ENCODE measurements at regions not wholly inside any gene's neighbourhood (a gene's known extent, or its start where the extent isn't known, plus 50 kb on each side); places are given as distances from the start of the nearest gene placed in this dataset.

- H3K36me3 ChIP-seq: no peaks in the 10 kb centered on the region
- H3K9ac ChIP-seq: no peak overlapping the region
- no peak overlapping the region for H3K4me3 Mint-ChIP-seq
- H3K27me3 Mint-ChIP-seq (ENCODE audit: insufficient read depth, low read depth): peaks cover 13% of the 10 kb centered on the region
- H3K9me3 Mint-ChIP-seq: peaks cover 5% of the 10 kb centered on the region
- DNase-seq (ENCODE audit: low spot score): no peak
- H3K4me2 ChIP-seq: no peak overlapping the region
- H3F3A ChIP-seq (ENCODE audit: low read depth): no peaks in the 10 kb centered on the region
- peaks cover 3% of the 10 kb centered on the region for H3K4me1 ChIP-seq
- no peak overlapping the region for H3K27ac Mint-ChIP-seq
- TF ChIP-seq EZH2 (IDR thresholded peaks at IDR 0.05) (no peak), EZH2phosphoT487 (IDR thresholded peaks at IDR 0.05) (no peak), CTCF (IDR thresholded peaks at IDR 0.05) (no peak)
- no peak overlapping the region for H2AFZ ChIP-seq (replicated peaks)
- H3K4me1 Mint-ChIP-seq: peaks cover 14% of the 10 kb centered on the region
- H3K27me3 ChIP-seq: no peaks in the 10 kb centered on the region
- no peaks in the 10 kb centered on the region for H3K36me3 Mint-ChIP-seq
- no peak overlapping the region for H3K27ac ChIP-seq
- no peak overlapping the region for H3K4me3 ChIP-seq
- H3K9me3 ChIP-seq (ENCODE audit: low read depth): no peaks in the 10 kb centered on the region
- no peaks in the 10 kb centered on the region for H3K79me2 ChIP-seq (ENCODE audit: low read depth)
- peaks cover 12% of the 10 kb centered on the region for H4K20me1 ChIP-seq (ENCODE audit: low read depth)
These were observed 136.7 kb downstream of the AACS start for GRCh38 chr12:125201940-125202339.

GRCh38 chr12:125202421-125202820, 137.2 kb downstream of the AACS start:
- Histone ChIP-seq H3K27me3 (no peaks in the 10 kb centered on the region), H3K9me3 (ENCODE audit: low read depth) (no peaks in the 10 kb centered on the region), H3K79me2 (ENCODE audit: low read depth) (no peaks in the 10 kb centered on the region), H3K4me3 (no peak overlapping the region), H4K20me1 (ENCODE audit: low read depth) (peaks cover 11% of the 10 kb centered on the region), H3K4me1 (peaks cover 3% of the 10 kb centered on the region), H3F3A (ENCODE audit: low read depth) (no peaks in the 10 kb centered on the region), H3K27ac (no peak overlapping the region), H3K9ac (no peak overlapping the region), H3K4me2 (no peak overlapping the region), H2AFZ (replicated peaks) (no peak overlapping the region), H3K36me3 (no peaks in the 10 kb centered on the region)
- peaks cover 5% of the 10 kb centered on the region for H3K9me3 Mint-ChIP-seq
- no peak for DNase-seq (ENCODE audit: low spot score)
- no peak overlapping the region for H3K27ac Mint-ChIP-seq
- peaks cover 14% of the 10 kb centered on the region for H3K4me1 Mint-ChIP-seq
- TF ChIP-seq EZH2 (IDR thresholded peaks at IDR 0.05) (no peak), EZH2phosphoT487 (IDR thresholded peaks at IDR 0.05) (no peak), CTCF (IDR thresholded peaks at IDR 0.05) (no peak)
- H3K36me3 Mint-ChIP-seq: no peaks in the 10 kb centered on the region
- H3K4me3 Mint-ChIP-seq: no peak overlapping the region
- peaks cover 13% of the 10 kb centered on the region for H3K27me3 Mint-ChIP-seq (ENCODE audit: insufficient read depth, low read depth)

- no peaks in the 10 kb centered on the region for H3K36me3 ChIP-seq
- H3K27ac Mint-ChIP-seq: no peak overlapping the region
- H3K4me2 ChIP-seq: no peak overlapping the region
- H4K20me1 ChIP-seq (ENCODE audit: low read depth): peaks cover 3% of the 10 kb centered on the region
- TF ChIP-seq CTCF (IDR thresholded peaks at IDR 0.05) (peak; percentile 46), EZH2 (IDR thresholded peaks at IDR 0.05) (no peak), EZH2phosphoT487 (IDR thresholded peaks at IDR 0.05) (no peak)
- H2AFZ ChIP-seq (replicated peaks): no peak overlapping the region
- no peaks in the 10 kb centered on the region for H3K9me3 ChIP-seq (ENCODE audit: low read depth)
- peaks cover 16% of the 10 kb centered on the region for H3K4me1 Mint-ChIP-seq
- no peaks in the 10 kb centered on the region for H3K27me3 ChIP-seq
- DNase-seq (ENCODE audit: low spot score): no peak
- H3K4me3 Mint-ChIP-seq: no peak overlapping the region
- no peak overlapping the region for H3K4me3 ChIP-seq
- H3F3A ChIP-seq (ENCODE audit: low read depth): no peaks in the 10 kb centered on the region
- peaks cover 17% of the 10 kb centered on the region for H3K27me3 Mint-ChIP-seq (ENCODE audit: insufficient read depth, low read depth)
- peaks cover 3% of the 10 kb centered on the region for H3K4me1 ChIP-seq
- no peak overlapping the region for H3K27ac ChIP-seq
- H3K36me3 Mint-ChIP-seq: no peaks in the 10 kb centered on the region
- no peaks in the 10 kb centered on the region for H3K79me2 ChIP-seq (ENCODE audit: low read depth)
- H3K9ac ChIP-seq: no peak overlapping the region
- peaks cover 8% of the 10 kb centered on the region for H3K9me3 Mint-ChIP-seq
These were observed 138.0 kb downstream of the AACS start for GRCh38 chr12:125203145-125203765.
